ENCODE measurements at regions not wholly inside any gene's neighbourhood (a gene's known extent, or its start where the extent isn't known, plus 50 kb on each side); places are given as distances from the start of the nearest gene placed in this dataset.

GRCh38 chr7:113504691-113505090 is 386.3 kb upstream of the SMIM30 start:
- TF ChIP-seq ZNF70 (CRISPR knock-in tag; IDR thresholded peaks at IDR 0.05) (no peak), SNAI2 (CRISPR knock-in tag; IDR thresholded peaks at IDR 0.05) (no peak), PATZ1 (CRISPR knock-in tag; IDR thresholded peaks at IDR 0.05; ENCODE audit: borderline replicate concordance) (no peak), ZFP3 (CRISPR knock-in tag; IDR thresholded peaks at IDR 0.05) (no peak), CREB5 (CRISPR knock-in tag; IDR thresholded peaks at IDR 0.05; ENCODE audit: low read depth) (no peak), ARNTL (CRISPR knock-in tag; IDR thresholded peaks at IDR 0.05; ENCODE audit: borderline replicate concordance, low read depth) (no peak), CSRNP3 (CRISPR knock-in tag; IDR thresholded peaks at IDR 0.05) (no peak), ESRRG (CRISPR knock-in tag; IDR thresholded peaks at IDR 0.05) (no peak)
